Subcutaneous abdominal adipose tissue (tissue), 5 donors: ENCODE measurements at regions not wholly inside any gene's neighbourhood (a gene's known extent, or its start where the extent isn't known, plus 50 kb on each side); places are given as distances from the start of the nearest gene placed in this dataset.

ENCODE experiments used
- H3K27ac ChIP-seq: one replicate; pipeline ENCODE4 v1.7.0; 2013; ENCODE audit warnings: low read depth, mild to moderate bottlenecking, inconsistent platforms, low read length, moderate library complexity
- H3K27me3 ChIP-seq, 5 donors: one replicate each; pipeline ENCODE4 v1.7.0; 2013; ENCODE audit warnings: low read length in 5 of 5, inconsistent platforms in 1 of 5; ENCODE audit not compliant: control insufficient read depth in 5 of 5, insufficient read depth in 4 of 5
- H3K36me3 ChIP-seq, 5 donors: one replicate each; pipeline ENCODE4 v1.7.0; 2013; ENCODE audit warnings: low read length in 5 of 5; ENCODE audit not compliant: control insufficient read depth in 5 of 5, insufficient read depth in 5 of 5
- H3K4me1 ChIP-seq, 5 donors: one replicate each; pipeline ENCODE4 v1.7.0; 2013; ENCODE audit warnings: low read length in 5 of 5, mild to moderate bottlenecking in 3 of 5, moderate library complexity in 1 of 5; ENCODE audit not compliant: control insufficient read depth in 5 of 5, insufficient read depth in 5 of 5
- H3K4me3 ChIP-seq, 5 donors: one replicate each; pipeline ENCODE4 v1.7.0; 2013; ENCODE audit warnings: low read length in 5 of 5, low read depth in 1 of 5
- H3K9ac ChIP-seq, 5 donors: one replicate each; pipeline ENCODE4 v1.7.0; 2013; ENCODE audit warnings: low read length in 5 of 5, mild to moderate bottlenecking in 4 of 5, moderate library complexity in 3 of 5
- H3K9me3 ChIP-seq, 5 donors: one replicate each; pipeline ENCODE4 v1.7.0; 2013; ENCODE audit warnings: low read length in 5 of 5; ENCODE audit not compliant: control insufficient read depth in 5 of 5
- donor health status: healthy.
- donor health status: healthy.
- donor health status: healthy.
- donor health status: healthy.
- donor health status: healthy.

- Histone ChIP-seq H3K36me3 (no peaks in the 10 kb centered on the region), H3K27me3 (peaks cover 0 to 7% (median 2%) of the 10 kb centered on the region in 5 donors), H3K4me1 (no peaks in the 10 kb centered on the region), H3K9ac (no peak overlapping the region), H3K27ac (no peak overlapping the region), H3K4me3 (no peak overlapping the region), H3K9me3 (no peaks in the 10 kb centered on the region)
Observed at GRCh38 chrX:13911586-13911985, 94.7 kb upstream of the GPM6B start.

- Histone ChIP-seq H3K4me1 (no peaks in the 10 kb centered on the region), H3K4me3 (no peak overlapping the region), H3K9ac (no peak overlapping the region), H3K36me3 (no peaks in the 10 kb centered on the region), H3K27me3 (peaks cover 0 to 17% (median 7%) of the 10 kb centered on the region in 5 donors), H3K27ac (no peak overlapping the region), H3K9me3 (no peaks in the 10 kb centered on the region)
Observed at GRCh38 chrX:13906093-13906492, 89.2 kb upstream of the GPM6B start.

GRCh38 chrX:13903405-13903804 lies 86.5 kb upstream of the GPM6B start:
- no peak overlapping the region for H3K9ac ChIP-seq
- H3K27ac ChIP-seq, result no peak overlapping the region
- H3K4me3 ChIP-seq, result no peak overlapping the region
- H3K9me3 ChIP-seq, result no peaks in the 10 kb centered on the region
- H3K4me1 ChIP-seq, result no peaks in the 10 kb centered on the region
- no peaks in the 10 kb centered on the region for H3K36me3 ChIP-seq
- peaks cover 0 to 15% (median 10%) of the 10 kb centered on the region in 5 donors for H3K27me3 ChIP-seq

- no peaks in the 10 kb centered on the region for H3K9me3 ChIP-seq
- H3K4me1 ChIP-seq, result peaks cover 0 to 3% (median 0%) of the 10 kb centered on the region in 5 donors
- no peaks in the 10 kb centered on the region for H3K36me3 ChIP-seq
- no peak overlapping the region for H3K4me3 ChIP-seq
- peaks cover 0 to 15% (median 10%) of the 10 kb centered on the region in 5 donors for H3K27me3 ChIP-seq
- no peak overlapping the region for H3K27ac ChIP-seq
- no peak overlapping the region for H3K9ac ChIP-seq
Observed at GRCh38 chrX:13902406-13902805, 85.5 kb upstream of the GPM6B start.

- no peaks in the 10 kb centered on the region for H3K9me3 ChIP-seq
- H3K4me1 ChIP-seq, result peaks cover 0 to 4% (median 0%) of the 10 kb centered on the region in 5 donors
- H3K36me3 ChIP-seq, result no peaks in the 10 kb centered on the region
- no peak overlapping the region for H3K4me3 ChIP-seq
- H3K27me3 ChIP-seq, result peaks cover 0 to 15% (median 10%) of the 10 kb centered on the region in 5 donors
- H3K9ac ChIP-seq, result no peak overlapping the region
- H3K27ac ChIP-seq, result no peak overlapping the region
Observed at GRCh38 chrX:13901354-13901753, 84.5 kb upstream of the GPM6B start.

GRCh38 chrX:13900351-13900750 lies 83.5 kb upstream of the GPM6B start:
- H3K4me3 ChIP-seq, result no peak overlapping the region
- peaks cover 0 to 15% (median 10%) of the 10 kb centered on the region in 5 donors for H3K27me3 ChIP-seq
- H3K36me3 ChIP-seq, result no peaks in the 10 kb centered on the region
- peaks cover 0 to 4% (median 0%) of the 10 kb centered on the region in 5 donors for H3K4me1 ChIP-seq
- no peaks in the 10 kb centered on the region for H3K9me3 ChIP-seq
- no peak overlapping the region for H3K27ac ChIP-seq
- no peak overlapping the region for H3K9ac ChIP-seq

- no peaks in the 10 kb centered on the region for H3K36me3 ChIP-seq
- H3K4me1 ChIP-seq, result peaks cover 0 to 4% (median 0%) of the 10 kb centered on the region in 5 donors
- no peak overlapping the region for H3K9ac ChIP-seq
Observed at GRCh38 chrX:13899607-13900006, 82.7 kb upstream of the GPM6B start.

GRCh38 chrX:13898603-13899002 lies 81.7 kb upstream of the GPM6B start:
- no peak overlapping the region for H3K27ac ChIP-seq
- no peaks in the 10 kb centered on the region for H3K36me3 ChIP-seq
- no peaks in the 10 kb centered on the region for H3K9me3 ChIP-seq
- peaks cover 0 to 5% (median 2%) of the 10 kb centered on the region in 5 donors for H3K4me1 ChIP-seq
- H3K9ac ChIP-seq, result no peak overlapping the region
- H3K27me3 ChIP-seq, result peaks cover 0 to 15% (median 12%) of the 10 kb centered on the region in 5 donors
- no peak overlapping the region for H3K4me3 ChIP-seq

More at GRCh38 chrX:13899607-13900006, 82.7 kb upstream of the GPM6B start:
- Histone ChIP-seq H3K9me3 (no peaks in the 10 kb centered on the region), H3K27me3 (peaks cover 0 to 15% (median 10%) of the 10 kb centered on the region in 5 donors), H3K27ac (no peak overlapping the region), H3K4me3 (no peak overlapping the region)

- no peak overlapping the region for H3K9ac ChIP-seq
- no peak overlapping the region for H3K27ac ChIP-seq
- no peaks in the 10 kb centered on the region for H3K9me3 ChIP-seq
- peaks cover 0 to 12% (median 10%) of the 10 kb centered on the region in 5 donors for H3K27me3 ChIP-seq
- peaks cover 0 to 10% (median 2%) of the 10 kb centered on the region in 5 donors for H3K4me1 ChIP-seq
- no peaks in the 10 kb centered on the region for H3K36me3 ChIP-seq
- no peak overlapping the region for H3K4me3 ChIP-seq
Observed at GRCh38 chrX:13898083-13898482, 81.2 kb upstream of the GPM6B start.

- H3K4me3 ChIP-seq, result no peak overlapping the region
- H3K9ac ChIP-seq, result no peak overlapping the region
- no peak overlapping the region for H3K27ac ChIP-seq
- no peaks in the 10 kb centered on the region for H3K9me3 ChIP-seq
- peaks cover 0 to 10% (median 2%) of the 10 kb centered on the region in 5 donors for H3K4me1 ChIP-seq
- no peaks in the 10 kb centered on the region for H3K36me3 ChIP-seq
- H3K27me3 ChIP-seq, result peaks cover 0 to 10% (median 5%) of the 10 kb centered on the region in 5 donors
Observed at GRCh38 chrX:13897566-13897965, 80.7 kb upstream of the GPM6B start.
